Vagina (tissue), 2 donors: ENCODE measurements at regions not wholly inside any gene's neighbourhood (a gene's known extent, or its start where the extent isn't known, plus 50 kb on each side); places are given as distances from the start of the nearest gene placed in this dataset.
"Not testable (repeated sequence)": the region's sequence is repeated elsewhere in the genome, so short reads cannot be mapped to it uniquely, and the experiment has no call there.

Experiments used
- DNase-seq, 2 donors: peaks; one replicate each; pipeline ENCODE4 v3.0.0-alpha.2; 2017; ENCODE audit errors: extremely low spot score in 2 of 2
- H3K27ac ChIP-seq: fragments of 200-600 bp; sonication (generic); one replicate; pipeline ENCODE4 v1.5.1; 2019
- H3K27me3 ChIP-seq: fragments of 200-600 bp; sonication (generic); one replicate; pipeline ENCODE4 v1.5.1; 2019
- H3K36me3 ChIP-seq, 2 donors: fragments of 200-600 bp; sonication (generic); one replicate each; pipeline ENCODE4 v1.5.1; 2017 to 2019
- H3K4me1 ChIP-seq: fragments of 200-600 bp; sonication (generic); one replicate; pipeline ENCODE4 v1.5.1; 2019
- H3K4me3 ChIP-seq, 2 donors: fragments of 200-600 bp; sonication (generic); 1 replicate in 1 of 2; 2 replicates in 1 of 2; pipeline ENCODE4 v1.5.1; 2016 to 2019
- H3K9me3 ChIP-seq: fragments of 200-600 bp; sonication (generic); one replicate; pipeline ENCODE4 v1.5.1; 2019
- POLR2A ChIP-seq, 2 donors: fragments of 450-650 bp; IDR thresholded peaks; one replicate each; pipeline ENCODE4 v1.6.1; 2017; ENCODE audit warnings: antibody characterized with exemption in 2 of 2, mild to moderate bottlenecking in 2 of 2, moderate library complexity in 2 of 2
- POLR2AphosphoS5 ChIP-seq, 2 donors: sonication (generic); formaldehyde crosslinking; IDR thresholded peaks; one replicate each; pipeline ENCODE4 v1.9.0; 2017; ENCODE audit warnings: antibody characterized with exemption in 2 of 2, mild to moderate bottlenecking in 2 of 2, low read depth in 1 of 2; ENCODE audit not compliant: insufficient read depth in 1 of 2
- intact Hi-C: fragments of 100-400 bp; cut with DNase I; formaldehyde crosslinking; loops from one replicate; pipeline ENCODE4 v1.15.1; 2023
- TF ChIP-seq, protein P1 (sequence below), 3 experiments: fragments of 450-650 bp in 2 of 3; fragments of 200-600 bp in 1 of 3; sonication (generic) in 1 of 3; IDR thresholded peaks; one replicate each; pipeline ENCODE4 v1.5.1; 2017 to 2019; ENCODE audit warnings: antibody characterized with exemption in 3 of 3, mild to moderate bottlenecking in 2 of 3, moderate library complexity in 2 of 3

DNA sequence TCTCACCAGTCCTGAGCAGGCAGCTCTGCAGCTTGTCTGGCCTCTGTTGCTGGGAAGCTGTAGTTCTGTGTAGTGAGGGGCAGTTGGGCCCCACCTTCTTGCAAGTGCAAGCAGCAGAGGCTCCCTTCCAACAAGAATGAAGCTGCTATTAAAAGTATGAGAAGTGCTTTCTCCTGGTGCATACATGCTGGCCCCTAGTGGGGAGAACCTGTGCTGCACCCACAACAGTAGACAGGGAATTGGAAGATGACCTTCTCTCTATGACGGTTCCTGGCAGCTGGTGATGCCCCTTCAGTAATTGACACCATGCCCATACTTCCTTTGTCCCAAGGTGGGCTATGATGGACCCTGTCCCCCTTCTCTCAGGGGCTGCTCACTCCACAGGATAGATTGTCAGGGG is 141.5 kb downstream of the SPIN4 start:
- H3K4me1 ChIP-seq, H3K27me3 ChIP-seq, H3K36me3 ChIP-seq, H3K27ac ChIP-seq, H3K9me3 ChIP-seq, H3K4me3 ChIP-seq, DNase-seq, intact Hi-C loops: not testable (repeated sequence)

DNA sequence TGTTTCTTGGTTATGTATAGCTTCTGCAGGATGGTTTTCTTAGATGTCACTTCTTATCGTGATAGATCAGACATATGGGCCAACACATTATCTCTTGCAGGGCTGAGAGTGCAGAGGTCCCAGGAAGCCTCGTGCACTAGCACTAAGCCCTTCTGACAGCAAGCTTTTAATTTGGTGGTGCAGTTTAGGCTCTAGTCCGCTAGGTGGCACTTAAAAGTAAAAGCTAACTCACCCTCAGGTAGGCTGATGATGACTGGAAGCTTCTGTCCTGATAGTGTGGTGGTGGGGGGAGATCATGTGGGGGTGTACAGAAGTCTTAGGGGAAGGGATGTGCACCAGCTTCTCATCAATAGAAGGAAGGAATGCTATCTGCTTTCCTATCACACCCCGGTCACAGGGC is 142.0 kb downstream of the SPIN4 start:
- H3K36me3 ChIP-seq, H3K27me3 ChIP-seq, H3K9me3 ChIP-seq, DNase-seq, intact Hi-C loops, H3K4me3 ChIP-seq, H3K4me1 ChIP-seq, H3K27ac ChIP-seq: not testable (repeated sequence)

DNA sequence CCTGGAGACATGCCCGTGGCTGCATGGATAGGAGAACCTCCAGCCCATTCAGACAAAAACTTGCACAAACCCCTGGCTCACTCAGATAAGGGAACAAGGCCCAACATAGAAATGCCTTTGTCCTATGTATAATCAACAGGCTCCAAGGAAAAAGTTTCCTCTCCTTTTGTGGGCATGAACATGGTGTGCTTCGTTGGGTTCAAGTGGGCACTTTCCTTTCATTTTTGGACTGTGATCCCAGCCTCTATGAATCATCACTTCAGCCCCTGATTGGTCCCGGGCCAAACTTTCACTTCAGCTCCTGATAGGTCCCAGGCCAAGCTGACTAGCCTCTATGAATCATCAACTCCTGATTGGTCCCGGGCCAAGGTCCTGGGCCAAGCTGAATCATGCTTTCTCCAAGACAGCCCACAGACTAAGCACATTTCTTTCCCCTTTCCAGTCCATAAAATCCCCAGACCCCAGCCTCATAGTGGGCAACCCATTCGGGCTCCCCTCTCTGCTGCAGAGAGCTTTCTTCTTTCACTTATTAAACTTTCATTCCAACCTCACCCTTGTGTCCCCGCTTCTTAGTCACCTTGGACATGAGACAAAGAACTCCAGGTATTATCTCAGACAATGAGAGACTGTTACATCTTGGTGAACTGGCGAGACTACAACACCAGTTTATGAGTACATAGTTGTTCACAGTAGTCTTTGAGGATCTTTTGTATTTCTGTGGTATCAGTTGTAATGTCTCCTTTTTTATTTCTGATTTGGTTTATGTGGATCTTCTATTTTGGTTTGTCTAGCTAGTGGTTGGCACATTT is 146.7 kb downstream of the SPIN4 start:
- DNase-seq, intact Hi-C loops: not testable (repeated sequence)

DNA sequence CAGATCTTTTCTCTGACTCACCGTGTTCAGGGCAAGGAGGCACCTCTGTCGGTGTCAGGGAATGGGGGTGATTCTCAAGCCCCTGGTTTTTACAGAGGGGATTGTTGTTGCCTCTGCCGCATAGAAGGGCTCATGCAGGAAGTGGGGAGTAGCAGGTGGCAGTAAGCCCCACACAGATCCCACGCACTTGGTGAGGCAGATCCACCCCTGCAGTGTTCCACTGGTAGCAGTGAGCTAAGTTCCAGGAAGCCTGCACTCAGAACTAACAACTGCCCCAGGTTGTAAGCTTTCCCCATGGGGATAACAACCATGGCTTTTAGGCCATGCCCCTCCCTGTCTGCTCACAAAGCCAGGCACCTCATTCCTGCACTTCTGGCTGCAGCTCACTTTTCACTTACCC is 149.1 kb downstream of the SPIN4 start:
- H3K9me3 ChIP-seq, H3K36me3 ChIP-seq, H3K4me1 ChIP-seq, H3K27ac ChIP-seq, H3K27me3 ChIP-seq, DNase-seq, H3K4me3 ChIP-seq, intact Hi-C loops: not testable (repeated sequence)

More for the DNA sequence above, 146.7 kb downstream of the SPIN4 start:
- not testable (repeated sequence) for H3K36me3 ChIP-seq, H3K27me3 ChIP-seq, H3K27ac ChIP-seq, H3K4me1 ChIP-seq, H3K4me3 ChIP-seq, H3K9me3 ChIP-seq

DNA sequence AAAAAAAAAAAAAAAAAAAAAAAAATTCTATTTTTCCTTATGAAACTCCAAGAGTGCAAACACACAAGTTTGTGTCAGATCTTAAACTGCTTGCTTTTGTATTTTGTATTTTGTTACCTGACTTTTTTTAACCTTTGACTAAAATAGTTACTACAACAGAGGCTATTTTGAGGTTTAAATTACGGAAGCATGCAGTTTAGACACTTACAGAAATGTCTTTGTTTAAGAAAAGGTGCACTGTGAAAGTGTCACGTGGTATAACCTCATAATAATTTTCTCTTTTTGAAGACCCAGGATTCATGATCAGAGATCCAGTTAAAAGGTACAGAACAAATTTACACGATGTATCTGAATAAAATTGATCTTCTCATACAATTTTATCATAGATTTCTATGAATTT is 152.4 kb downstream of the SPIN4 start:
- H3K4me1 ChIP-seq, intact Hi-C loops, H3K27ac ChIP-seq, H3K4me3 ChIP-seq, H3K36me3 ChIP-seq, H3K9me3 ChIP-seq, H3K27me3 ChIP-seq, DNase-seq: not testable (repeated sequence)

DNA sequence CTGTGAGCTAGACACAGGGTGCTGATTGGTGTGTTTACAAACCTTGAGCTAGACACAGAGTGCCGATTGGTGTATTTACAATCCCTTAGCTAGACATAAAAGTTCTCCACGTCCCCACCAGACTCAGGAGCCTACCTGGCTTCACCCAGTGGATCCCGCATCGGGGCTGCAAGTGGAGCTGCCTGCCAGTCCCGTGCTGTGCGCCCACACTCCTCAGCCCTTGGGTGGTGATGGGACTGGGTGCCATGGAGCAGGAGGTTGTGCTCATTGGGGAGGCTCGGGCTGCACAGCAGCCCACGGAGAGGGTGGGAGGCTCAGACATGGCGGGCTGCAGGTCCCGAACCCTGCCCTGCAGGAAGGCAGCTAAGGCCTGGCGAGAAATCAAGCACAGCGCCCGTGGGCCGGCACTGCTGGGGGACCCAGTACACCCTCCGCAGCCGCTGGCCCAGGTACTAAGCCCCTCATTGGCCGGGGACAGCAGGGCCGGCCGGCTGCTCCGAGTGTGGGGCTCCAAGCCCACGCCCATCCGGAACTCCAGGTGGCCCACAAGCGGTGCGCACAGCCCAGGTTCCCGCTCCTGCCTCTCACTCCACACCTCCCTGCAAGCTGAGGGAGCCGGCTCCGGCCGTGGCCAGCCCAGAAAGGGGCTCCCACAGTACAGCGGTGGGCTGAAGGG is 158.6 kb downstream of the SPIN4 start:
- H3K4me3 ChIP-seq, intact Hi-C loops, H3K27me3 ChIP-seq, H3K36me3 ChIP-seq, H3K9me3 ChIP-seq, H3K4me1 ChIP-seq, H3K27ac ChIP-seq: not testable (repeated sequence)
- peak in 1 of 2 donors; percentile 46 for DNase-seq

DNA sequence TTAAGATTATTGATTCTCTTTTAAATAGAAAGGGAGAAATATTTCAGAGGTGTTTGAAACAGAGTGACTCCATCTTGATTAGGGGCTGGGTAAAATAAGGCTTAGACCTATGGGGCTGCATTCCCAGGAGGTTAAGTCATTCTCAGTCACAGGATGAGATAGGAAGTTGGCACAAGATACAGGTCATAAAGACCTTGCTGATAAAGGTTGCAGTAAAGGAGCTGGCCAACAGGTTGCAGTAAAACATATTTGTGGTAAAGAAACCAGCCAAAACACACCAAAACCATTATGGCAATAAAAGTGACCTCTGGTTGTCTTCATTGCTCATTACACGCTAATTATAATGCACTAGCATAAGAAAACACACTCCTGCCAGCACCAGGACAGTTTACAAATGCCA is 165.0 kb downstream of the SPIN4 start:
- Histone ChIP-seq H3K36me3 (no peaks in the 10 kb centered on the region), H3K4me3 (no peak overlapping the region), H3K27ac (no peak overlapping the region), H3K4me1 (no peaks in the 10 kb centered on the region), H3K27me3 (no peaks in the 10 kb centered on the region), H3K9me3 (no peaks in the 10 kb centered on the region)
- intact Hi-C loops: no loop called here
- TF ChIP-seq POLR2AphosphoS5 (IDR thresholded peaks at IDR 0.05; ENCODE audit: insufficient read depth in 1 of 2, low read depth in 1 of 2) (no peak), POLR2A (IDR thresholded peaks at IDR 0.05) (no peak)
- TF ChIP-seq, protein P1, sequence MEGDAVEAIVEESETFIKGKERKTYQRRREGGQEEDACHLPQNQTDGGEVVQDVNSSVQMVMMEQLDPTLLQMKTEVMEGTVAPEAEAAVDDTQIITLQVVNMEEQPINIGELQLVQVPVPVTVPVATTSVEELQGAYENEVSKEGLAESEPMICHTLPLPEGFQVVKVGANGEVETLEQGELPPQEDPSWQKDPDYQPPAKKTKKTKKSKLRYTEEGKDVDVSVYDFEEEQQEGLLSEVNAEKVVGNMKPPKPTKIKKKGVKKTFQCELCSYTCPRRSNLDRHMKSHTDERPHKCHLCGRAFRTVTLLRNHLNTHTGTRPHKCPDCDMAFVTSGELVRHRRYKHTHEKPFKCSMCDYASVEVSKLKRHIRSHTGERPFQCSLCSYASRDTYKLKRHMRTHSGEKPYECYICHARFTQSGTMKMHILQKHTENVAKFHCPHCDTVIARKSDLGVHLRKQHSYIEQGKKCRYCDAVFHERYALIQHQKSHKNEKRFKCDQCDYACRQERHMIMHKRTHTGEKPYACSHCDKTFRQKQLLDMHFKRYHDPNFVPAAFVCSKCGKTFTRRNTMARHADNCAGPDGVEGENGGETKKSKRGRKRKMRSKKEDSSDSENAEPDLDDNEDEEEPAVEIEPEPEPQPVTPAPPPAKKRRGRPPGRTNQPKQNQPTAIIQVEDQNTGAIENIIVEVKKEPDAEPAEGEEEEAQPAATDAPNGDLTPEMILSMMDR (IDR thresholded peaks at IDR 0.05): no peak
- no peak for DNase-seq

DNA sequence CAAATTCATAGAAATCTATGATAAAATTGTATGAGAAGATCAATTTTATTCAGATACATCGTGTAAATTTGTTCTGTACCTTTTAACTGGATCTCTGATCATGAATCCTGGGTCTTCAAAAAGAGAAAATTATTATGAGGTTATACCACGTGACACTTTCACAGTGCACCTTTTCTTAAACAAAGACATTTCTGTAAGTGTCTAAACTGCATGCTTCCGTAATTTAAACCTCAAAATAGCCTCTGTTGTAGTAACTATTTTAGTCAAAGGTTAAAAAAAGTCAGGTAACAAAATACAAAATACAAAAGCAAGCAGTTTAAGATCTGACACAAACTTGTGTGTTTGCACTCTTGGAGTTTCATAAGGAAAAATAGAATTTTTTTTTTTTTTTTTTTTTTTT is 171.3 kb downstream of the SPIN4 start:
- DNase-seq, H3K9me3 ChIP-seq, H3K36me3 ChIP-seq, H3K27me3 ChIP-seq, H3K27ac ChIP-seq, H3K4me1 ChIP-seq, intact Hi-C loops, H3K4me3 ChIP-seq: not testable (repeated sequence)

DNA sequence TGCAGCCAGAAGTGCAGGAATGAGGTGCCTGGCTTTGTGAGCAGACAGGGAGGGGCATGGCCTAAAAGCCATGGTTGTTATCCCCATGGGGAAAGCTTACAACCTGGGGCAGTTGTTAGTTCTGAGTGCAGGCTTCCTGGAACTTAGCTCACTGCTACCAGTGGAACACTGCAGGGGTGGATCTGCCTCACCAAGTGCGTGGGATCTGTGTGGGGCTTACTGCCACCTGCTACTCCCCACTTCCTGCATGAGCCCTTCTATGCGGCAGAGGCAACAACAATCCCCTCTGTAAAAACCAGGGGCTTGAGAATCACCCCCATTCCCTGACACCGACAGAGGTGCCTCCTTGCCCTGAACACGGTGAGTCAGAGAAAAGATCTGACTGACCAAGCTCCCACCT is 174.6 kb downstream of the SPIN4 start:
- H3K4me3 ChIP-seq, H3K27me3 ChIP-seq, H3K36me3 ChIP-seq, H3K27ac ChIP-seq, H3K9me3 ChIP-seq, intact Hi-C loops, H3K4me1 ChIP-seq, DNase-seq: not testable (repeated sequence)

DNA sequence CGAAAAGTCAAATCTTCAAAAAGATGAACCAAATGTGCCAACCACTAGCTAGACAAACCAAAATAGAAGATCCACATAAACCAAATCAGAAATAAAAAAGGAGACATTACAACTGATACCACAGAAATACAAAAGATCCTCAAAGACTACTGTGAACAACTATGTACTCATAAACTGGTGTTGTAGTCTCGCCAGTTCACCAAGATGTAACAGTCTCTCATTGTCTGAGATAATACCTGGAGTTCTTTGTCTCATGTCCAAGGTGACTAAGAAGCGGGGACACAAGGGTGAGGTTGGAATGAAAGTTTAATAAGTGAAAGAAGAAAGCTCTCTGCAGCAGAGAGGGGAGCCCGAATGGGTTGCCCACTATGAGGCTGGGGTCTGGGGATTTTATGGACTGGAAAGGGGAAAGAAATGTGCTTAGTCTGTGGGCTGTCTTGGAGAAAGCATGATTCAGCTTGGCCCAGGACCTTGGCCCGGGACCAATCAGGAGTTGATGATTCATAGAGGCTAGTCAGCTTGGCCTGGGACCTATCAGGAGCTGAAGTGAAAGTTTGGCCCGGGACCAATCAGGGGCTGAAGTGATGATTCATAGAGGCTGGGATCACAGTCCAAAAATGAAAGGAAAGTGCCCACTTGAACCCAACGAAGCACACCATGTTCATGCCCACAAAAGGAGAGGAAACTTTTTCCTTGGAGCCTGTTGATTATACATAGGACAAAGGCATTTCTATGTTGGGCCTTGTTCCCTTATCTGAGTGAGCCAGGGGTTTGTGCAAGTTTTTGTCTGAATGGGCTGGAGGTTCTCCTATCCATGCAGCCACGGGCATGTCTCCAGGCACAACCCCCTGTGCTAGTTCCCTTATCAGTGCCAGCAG is 177.1 kb downstream of the SPIN4 start:
- H3K9me3 ChIP-seq, H3K27me3 ChIP-seq, intact Hi-C loops, H3K27ac ChIP-seq, DNase-seq, H3K36me3 ChIP-seq, H3K4me3 ChIP-seq, H3K4me1 ChIP-seq: not testable (repeated sequence)

DNA sequence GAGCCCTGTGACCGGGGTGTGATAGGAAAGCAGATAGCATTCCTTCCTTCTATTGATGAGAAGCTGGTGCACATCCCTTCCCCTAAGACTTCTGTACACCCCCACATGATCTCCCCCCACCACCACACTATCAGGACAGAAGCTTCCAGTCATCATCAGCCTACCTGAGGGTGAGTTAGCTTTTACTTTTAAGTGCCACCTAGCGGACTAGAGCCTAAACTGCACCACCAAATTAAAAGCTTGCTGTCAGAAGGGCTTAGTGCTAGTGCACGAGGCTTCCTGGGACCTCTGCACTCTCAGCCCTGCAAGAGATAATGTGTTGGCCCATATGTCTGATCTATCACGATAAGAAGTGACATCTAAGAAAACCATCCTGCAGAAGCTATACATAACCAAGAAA is 181.7 kb downstream of the SPIN4 start:
- H3K4me3 ChIP-seq, H3K27ac ChIP-seq, H3K4me1 ChIP-seq, H3K27me3 ChIP-seq, DNase-seq, intact Hi-C loops, H3K36me3 ChIP-seq, H3K9me3 ChIP-seq: not testable (repeated sequence)

DNA sequence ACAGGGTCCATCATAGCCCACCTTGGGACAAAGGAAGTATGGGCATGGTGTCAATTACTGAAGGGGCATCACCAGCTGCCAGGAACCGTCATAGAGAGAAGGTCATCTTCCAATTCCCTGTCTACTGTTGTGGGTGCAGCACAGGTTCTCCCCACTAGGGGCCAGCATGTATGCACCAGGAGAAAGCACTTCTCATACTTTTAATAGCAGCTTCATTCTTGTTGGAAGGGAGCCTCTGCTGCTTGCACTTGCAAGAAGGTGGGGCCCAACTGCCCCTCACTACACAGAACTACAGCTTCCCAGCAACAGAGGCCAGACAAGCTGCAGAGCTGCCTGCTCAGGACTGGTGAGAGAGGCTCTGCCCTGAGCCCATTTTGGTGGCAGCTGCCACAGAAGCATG is 182.2 kb downstream of the SPIN4 start:
- H3K4me1 ChIP-seq, H3K4me3 ChIP-seq, H3K27ac ChIP-seq, DNase-seq, intact Hi-C loops, H3K27me3 ChIP-seq, H3K36me3 ChIP-seq, H3K9me3 ChIP-seq: not testable (repeated sequence)
